Stimulated activated CD8-positive, alpha-beta memory T cell treated with anti-CD3 and anti-CD28 coated beads, Interleukin-12 subunit alpha, Interleukin-12 subunit beta, amount 100 ng/mL, for 1 hour (primary cell): ENCODE measurements at regions not wholly inside any gene's neighbourhood (a gene's known extent, or its start where the extent isn't known, plus 50 kb on each side); places are given as distances from the start of the nearest gene placed in this dataset.

Experiments used
- DNase-seq: peaks from one replicate; pipeline ENCODE4 v3.0.0-alpha.2; 2020; ENCODE audit warnings: low read depth

DNA sequence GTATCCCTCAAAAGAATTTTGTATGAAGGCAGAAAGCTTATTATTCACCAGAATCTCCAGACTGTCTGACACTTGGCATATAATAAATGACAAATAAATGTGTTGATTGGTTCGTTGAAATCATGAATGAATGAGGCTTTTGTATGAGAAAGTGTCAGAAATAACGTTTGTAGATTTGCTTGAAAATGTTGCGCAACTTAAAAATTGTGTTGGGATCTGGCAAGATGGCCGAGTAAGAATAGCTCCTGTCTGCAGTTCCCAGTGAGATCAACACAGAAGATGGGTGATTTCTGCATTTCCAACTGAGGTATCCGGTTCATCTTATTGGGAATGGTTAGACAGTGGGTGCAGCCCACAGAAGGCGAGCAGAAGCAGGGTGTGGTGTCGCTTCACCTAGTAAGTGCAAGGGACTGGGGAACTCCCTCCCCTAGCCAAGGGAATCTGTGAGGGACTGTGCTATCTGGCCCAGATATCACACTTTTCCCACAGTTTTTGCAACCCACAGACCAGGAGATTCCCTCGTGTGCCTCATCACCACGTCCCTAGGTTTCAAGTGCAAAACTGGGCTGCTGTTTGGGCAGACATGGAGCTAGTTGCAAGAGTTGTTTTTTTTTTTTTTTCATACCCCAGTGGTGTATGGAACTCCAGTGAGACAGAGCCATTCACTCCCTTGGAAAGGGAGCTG lies 759.0 kb downstream of the LTN1 start:
- no peak for DNase-seq

DNA sequence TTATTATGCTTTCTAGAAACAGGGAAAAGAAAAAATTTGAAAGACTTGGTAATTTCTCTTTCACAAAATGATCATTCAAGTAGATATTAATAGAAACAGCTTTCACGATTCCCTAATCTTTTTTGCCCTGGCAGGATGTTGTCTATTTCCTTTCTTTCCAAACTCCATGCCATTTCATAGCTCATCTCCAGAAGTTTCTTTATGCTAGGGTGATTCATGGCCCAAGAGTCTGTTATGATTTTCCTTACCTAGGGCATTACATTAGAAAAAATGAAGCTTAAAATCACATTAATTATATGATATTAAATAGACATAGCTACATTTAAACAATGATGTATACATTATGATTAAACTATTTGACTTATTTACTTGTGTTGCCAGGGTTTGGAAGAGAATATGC lies 762.1 kb downstream of the LTN1 start:
- DNase-seq, result no peak

DNA sequence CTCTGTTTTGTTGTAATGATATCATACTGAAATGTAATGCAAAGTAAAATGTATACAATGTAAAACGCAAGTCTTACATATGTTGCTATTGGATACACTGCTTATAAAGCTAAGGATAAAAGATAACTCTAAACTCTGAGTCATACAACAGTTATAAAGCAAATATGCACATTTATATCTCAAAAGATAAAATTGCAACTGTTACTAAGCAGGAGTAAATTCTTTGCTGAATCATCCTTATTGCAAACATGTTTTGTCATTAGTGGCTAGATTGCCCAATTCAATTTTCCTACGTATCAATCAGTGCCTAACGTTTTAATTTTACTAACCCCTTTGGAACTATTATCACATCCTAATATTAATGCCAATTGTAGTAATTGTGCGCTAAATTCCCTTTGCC lies 762.9 kb downstream of the LTN1 start:
- DNase-seq, result no peak

DNA sequence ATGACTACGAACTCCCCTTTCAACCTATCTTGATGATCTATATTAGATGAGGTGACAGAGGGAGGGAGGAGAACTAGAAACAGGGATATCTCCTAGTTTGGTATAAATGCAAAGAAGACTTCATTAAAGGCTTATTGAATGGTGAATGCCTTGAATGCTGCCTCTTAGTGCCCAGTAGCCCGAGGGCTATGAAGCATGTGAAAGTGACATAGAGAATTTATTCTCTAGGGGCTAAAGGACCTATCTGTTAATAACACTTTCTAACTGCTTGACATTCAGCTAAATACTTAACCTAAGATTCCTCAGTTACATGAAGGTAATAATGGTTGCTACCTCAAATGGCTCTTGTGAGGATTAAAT lies 764.1 kb downstream of the LTN1 start:
- DNase-seq, result no peak

DNA sequence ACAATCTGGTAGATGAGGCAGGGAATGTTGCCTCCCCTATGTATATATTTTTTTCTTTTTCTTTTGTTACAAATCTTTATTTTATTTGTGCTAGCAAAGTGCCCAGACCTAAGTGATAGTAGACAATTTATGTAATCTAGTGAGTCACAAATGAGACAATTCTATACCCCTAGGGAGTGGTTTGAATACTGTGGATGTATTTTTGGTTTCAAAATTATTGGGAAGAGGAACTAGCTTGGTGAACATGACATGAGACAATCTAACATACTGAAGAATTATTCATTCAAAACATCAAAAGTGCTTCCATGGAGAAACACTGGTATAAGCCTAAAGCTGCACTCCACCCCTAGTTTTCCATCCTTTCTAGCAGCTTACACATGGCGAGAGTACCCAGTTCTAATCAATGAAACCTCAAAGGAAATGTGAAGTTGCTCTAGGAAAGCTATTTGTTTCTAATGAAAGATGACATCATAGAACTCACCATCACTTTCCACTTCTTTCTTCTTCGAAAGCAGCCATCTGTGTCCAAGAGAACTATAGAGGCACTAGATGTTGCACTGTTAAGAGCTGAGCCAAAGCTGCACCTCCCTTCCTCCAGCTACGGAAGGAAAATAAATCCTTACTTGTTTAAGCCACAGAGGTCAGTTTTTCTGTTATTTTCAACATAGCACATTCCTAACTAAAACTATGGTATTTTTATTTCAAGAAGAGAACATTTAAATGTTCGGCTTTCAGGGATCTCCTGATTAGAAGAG lies 764.6 kb downstream of the LTN1 start:
- no peak for DNase-seq

DNA sequence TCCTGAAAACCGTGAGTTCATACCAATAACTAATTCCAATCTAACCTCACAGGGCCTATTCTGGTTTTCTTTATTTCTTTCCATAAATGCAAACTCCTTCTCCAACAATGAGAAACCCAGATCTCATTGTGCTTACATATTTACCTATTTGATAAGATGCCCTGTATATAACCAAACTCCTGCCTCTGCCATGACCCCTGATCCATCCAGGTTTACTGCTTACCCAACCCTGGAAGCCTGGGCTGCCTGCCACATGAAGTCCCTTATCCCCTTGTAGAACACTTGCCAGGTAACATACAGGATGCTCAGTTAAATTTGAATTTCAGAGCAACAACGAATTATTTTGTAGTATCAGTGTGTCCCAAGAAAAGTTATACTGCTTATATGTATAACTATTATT lies 766.1 kb downstream of the LTN1 start:
- DNase-seq, result no peak

DNA sequence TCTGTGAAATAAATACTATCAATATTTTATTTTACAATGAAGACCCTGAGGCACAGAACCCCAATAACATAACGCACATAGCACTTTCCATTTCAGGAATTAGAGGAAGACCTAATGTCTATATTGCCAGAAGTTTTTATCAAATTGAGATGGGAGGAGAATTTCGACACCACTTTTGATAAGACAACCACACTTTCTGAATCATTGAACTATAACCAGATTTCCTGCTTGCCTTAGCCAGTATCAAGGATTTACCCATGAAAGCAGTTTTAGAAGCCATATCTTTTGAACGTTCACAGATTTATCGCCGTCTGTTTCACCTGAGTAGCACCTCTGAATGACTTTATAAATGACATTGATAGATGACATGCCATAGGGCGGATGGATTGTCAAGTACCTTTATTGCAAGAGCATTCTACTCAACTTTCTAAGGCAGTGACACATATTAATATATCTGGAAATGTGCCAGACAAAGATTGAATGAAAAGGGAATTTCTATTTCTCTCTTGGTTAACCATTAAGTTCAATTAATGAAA lies 768.4 kb downstream of the LTN1 start:
- DNase-seq, result no peak

DNA sequence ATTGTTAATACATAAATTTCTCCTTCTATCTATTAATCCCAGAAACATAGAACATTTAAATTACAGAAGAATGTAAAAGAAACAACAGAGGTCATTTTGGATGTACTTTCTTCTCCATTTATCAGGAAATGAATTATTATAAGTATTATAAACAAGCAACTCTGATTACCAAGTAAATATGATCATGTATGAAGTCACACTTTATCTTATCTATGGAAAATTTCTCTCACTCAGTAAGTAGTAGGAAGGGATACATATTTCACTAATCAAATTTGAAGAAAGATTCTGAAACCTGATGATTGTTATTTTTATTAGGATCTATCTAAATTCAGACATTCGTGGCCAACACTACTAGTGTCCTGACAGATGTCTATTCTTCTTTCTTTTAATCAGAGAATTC lies 770.7 kb downstream of the LTN1 start:
- DNase-seq, result no peak

DNA sequence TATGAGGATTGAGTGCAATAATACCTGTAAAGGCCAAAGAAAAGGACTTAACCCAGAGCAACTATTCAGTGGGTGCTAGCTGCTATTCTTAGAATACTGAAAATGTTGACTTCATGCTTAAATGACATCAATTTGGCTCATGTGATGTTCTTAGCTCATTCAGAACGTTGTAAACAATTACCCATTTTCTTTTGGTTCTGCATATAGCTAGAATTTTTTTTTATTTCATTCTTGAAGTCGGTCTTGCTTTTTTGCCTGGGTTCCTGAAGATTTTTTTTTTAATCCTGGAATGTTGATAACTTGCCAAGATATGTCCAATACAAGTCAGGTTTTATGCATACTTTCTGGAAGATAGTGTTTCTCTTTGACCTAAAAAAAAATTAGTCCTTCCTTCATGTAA lies 772.0 kb downstream of the LTN1 start:
- no peak for DNase-seq

DNA sequence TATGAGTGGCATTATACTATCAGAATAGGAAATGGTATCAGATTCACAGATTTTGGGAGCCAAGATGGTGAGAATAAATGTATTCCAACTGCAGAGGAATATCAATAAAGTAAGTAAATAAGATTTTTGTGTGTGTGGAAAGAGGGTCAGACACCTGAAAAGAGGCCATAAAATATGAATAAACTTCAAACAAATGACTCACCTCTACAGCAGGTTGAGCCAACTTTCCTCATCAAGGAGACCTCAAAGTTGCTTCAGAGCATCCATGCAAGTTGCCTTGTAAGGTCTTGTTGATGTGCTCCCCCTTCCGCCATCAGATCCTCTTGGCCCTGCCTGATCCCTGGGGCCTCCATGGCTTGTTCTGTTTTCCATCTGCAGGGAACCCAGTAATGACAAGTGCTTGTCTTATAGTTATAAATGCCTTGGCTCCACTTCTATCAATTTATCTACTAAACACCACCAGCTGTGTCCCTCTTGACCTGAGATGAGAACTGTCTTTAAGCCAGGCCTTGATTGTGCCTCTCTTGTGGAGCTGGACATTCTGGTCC lies 775.6 kb downstream of the LTN1 start:
- no peak for DNase-seq

DNA sequence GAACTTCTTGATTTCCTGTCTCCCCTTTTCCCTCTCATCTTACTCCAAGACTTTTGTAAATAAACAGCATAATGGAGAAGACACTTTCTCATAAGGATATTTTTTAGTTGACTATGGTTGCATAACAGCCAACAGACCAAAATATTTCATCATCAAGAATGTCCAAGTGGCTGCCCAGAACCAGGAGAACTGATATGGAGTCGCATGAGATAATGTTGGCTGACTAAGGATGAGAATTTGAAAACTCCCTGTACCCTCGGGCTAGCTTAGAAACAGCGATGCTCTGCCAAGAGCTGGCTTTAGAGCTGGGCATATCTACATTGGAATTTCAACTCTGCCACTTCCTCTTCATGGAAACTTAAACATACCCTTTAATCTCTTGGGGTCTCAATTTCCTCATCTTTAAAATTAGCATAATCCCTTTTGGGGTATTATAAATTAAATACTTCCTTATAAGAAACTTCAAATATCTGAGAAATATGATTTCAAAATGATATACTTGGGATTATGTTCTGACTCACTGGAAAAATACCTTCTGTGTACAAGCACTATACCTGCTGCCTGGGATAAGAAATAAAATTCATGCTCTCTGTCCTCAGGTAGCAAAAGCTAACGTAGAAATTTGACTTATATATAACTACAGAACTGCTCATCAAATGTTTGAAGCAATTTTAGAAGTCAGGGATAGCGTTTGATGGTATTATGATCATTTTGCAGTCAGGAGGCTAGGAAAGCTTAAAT lies 777.3 kb downstream of the LTN1 start:
- no peak for DNase-seq

DNA sequence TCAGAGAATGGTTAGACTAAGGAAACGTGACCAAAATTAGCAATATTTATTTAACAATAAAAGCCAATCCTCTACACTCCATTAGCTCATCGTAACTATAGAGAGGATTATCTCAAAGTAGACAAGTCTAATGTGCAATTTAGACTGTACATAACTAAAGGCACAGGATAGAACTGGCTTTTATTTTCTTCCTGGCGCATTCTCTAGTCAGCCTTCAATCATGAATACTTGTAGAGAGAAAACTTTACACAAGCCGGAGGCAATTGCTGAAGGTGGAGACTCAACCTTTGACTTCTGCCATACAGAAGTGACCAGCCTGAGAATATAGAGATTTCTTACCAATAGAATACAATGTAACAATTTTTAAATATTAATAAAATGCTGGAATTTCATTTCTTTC lies 777.9 kb downstream of the LTN1 start:
- DNase-seq, result no peak

DNA sequence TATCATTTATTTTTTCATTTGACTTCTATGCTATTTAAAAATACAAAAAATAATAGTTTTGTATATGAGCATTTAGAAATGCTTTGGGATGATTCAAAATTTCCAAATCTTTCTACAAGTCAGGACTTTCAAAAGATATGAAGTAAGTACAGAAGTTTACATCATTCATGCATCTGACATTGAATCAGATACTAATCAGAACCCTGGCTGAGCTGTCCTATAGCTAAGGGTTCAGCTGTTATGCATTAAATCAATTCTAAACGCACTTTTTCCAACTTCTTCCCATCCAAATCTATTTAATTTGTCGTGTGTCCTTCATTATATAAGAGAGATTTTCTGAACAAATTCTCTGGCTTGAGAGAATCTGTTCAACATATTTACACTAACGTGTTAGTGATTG lies 779.4 kb downstream of the LTN1 start:
- no peak for DNase-seq

DNA sequence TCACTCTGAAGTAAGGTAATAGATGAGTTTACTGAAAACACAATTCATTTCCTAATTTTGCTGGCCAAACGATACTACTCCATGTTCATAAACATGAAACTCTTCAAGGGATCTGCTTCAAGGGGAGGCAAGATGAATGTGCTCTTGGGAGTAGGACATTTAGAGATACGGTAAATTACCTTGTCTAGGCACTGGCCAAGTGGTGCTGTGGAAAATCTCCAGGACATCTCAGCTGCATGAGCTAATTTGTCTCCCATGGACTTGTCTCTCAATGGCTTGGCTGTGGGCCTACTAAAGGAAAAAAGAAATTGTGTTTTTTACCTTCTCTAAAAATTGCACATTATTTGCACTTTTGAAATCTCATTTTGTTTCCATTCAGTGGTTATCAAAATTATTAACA lies 780.6 kb downstream of the LTN1 start:
- no peak for DNase-seq

DNA sequence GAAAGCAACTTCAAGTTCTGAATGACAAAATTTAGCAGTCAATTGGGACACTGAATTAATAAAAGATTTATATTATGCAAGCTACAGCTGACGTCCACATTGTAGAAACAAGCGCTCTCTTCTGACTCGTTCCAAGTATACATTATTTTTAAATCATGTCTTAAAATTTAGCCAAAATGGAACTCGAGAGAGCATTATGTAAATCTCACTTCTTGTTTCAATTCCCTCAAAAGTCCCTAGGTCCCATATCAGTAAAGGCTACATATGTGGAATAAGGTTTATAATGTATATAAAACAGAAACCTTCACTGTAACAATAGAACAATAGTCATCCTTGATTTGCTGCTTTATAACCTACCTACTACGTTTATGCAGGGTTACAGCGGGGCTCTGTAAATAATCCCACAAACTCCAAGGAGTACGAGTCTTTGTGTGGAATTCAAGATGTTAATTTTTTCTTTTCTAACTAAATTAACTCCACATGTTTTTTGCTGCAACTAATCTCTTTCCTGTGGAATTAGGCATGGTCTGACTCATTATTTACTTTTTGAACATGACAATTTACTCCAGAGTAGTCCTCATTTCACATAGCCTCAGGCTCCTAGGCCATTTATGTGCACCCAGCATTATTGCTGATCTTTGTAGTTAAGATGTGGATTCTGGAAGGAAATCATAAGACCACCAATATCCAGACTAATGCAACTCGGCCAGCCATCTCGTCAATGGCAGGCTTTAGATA lies 785.1 kb downstream of the LTN1 start:
- no peak for DNase-seq

DNA sequence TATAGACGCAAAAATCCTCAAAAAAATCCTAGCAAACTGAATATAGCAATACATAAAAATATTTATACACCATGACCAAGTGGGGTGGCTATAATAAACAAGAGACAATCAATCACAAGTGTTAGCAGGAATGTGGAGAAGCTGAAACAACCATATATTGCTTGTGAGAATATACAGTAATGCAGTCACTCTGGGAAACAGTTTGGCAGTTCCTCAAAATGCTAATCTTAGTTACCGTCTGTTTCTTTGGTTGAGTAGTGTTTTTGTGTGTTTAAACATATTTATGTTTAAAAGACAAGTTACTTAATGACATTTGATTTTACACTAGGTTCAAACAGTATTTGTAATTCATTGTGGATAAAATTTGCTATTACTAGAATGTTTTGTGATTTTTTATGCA lies 792.0 kb downstream of the LTN1 start:
- no peak for DNase-seq

DNA sequence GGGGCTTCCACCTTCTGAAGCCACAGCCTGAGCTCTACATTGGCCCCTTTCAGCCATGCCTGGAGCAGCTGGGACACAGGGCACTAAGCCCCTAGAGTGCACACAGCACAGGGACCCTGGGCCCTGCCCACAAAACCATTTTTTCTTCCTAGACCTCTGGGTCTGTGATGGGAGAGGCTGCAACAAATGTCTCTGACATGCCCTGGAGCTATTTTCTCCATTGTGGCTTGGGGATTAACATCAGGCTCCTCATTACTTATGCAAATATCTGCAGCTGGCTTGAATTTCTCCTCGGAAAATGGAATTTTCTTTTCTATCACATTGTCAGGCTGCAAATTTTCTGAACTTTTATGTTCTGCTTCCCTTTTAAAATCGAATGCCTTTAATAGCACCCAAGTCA lies 795.7 kb downstream of the LTN1 start:
- DNase-seq, result no peak

DNA sequence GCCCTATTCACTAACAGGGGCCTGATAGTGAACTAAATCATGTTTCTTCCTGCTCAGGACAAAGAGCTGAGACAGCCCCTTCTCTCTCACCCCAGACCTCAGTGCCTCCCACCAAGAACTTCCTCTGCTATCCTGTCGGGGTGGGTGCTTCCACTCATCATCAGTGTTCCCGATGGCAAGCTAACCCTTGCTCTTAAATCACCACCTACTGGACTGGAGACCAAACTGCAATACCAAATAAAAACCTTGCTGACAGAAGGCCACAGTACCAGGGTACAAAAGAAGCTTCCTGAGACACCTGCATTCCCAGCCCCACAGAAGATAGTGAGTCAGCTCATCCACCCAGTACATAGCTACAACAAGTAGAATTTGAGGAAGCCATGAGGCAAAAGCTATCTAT lies 799.5 kb downstream of the LTN1 start:
- no peak for DNase-seq

DNA sequence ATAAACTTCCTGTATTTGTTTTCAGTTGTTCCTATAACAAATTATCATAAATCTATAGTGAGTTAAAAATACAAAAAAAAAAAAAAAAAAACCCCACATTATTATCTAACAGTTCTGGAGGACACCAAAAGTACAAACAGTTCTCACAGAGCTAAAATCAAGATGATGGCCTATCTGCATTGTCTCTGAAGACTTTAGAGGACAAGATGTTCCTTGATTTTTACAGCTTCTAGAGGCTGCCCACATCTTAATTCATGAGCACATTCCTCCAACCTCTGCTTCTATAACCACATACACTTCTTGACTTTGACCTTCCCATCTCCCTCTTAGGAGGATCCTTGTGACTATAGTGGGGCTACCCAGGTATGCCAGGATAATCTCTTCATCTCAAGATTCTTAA lies 806.1 kb downstream of the LTN1 start:
- DNase-seq, result no peak

DNA sequence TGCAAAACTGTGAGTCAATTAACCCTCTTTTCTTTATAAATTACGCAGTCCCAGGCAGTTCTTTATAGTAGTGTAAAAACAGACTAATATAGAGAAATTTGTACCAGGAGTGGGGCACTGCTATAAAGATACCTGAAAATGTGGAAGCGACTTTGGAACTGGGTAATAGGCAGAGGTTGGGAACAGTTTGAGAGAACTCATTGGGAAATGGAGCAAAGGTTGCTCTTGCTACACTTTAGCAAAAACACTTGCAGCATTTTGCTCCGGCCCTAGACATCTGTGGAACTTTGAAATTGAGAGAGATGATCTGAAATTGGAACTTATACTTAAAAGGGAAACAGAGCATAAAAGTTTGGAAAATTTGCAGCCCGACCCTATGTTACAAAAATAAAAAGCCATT lies 810.9 kb downstream of the LTN1 start:
- DNase-seq, result no peak

DNA sequence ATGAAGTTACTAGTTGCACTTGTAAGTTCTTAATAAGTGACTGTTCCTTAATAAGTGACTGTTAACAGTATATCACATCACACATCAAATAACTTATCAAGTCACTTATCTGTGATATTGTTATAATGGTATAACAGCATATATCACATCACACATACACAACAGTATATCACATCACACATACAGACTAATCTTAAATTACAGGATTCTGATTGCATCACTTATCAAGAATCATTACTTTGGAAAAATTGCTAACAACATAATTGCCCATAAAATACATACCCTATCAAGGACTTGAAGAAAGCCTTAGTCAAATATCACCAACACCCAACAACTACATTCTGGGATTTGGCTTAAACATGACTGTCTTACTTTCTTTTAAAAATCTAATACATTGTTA lies 813.5 kb downstream of the LTN1 start:
- no peak for DNase-seq

DNA sequence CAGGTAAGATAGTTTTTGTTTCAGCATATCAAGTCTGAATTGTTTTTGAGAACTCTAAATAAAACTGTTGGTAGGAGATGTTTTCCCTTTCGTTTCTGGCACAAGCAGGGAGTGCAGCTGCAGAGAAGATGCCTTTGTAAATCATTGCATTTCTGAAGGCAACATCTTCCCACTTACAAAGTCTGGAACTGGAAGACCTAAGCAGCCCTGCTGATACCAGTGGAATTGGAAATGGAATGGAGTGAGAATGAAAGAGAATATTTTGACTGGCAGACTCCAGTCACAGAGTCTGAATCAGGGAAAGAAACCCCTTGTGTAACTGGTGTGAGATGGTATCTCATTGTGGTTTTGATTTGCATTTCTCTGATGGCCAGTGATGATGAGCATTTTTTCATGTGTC lies 815.6 kb downstream of the LTN1 start:
- DNase-seq, result no peak
